ENCODE measurements at regions not wholly inside any gene's neighbourhood (a gene's known extent, or its start where the extent isn't known, plus 50 kb on each side); places are given as distances from the start of the nearest gene placed in this dataset.

- Mint-ChIP-seq H3K27ac (no peak overlapping the region), H3K36me3 (ENCODE audit: insufficient read depth) (no peaks in the 10 kb centered on the region), H3K27me3 (peaks cover 60% of the 10 kb centered on the region), H3K4me1 (ENCODE audit: low read depth) (peaks cover 7% of the 10 kb centered on the region), H3K9me3 (ENCODE audit: low read depth) (no peaks in the 10 kb centered on the region), H3K4me3 (ENCODE audit: low read depth) (no peak overlapping the region)
- no peak for DNase-seq (ENCODE audit: low spot score, unreplicated experiment)
- TF ChIP-seq CTCF (IDR thresholded peaks at IDR 0.05; ENCODE audit: unreplicated experiment) = no peak
Observed at GRCh38 chr12:4991373-4991772, 52.3 kb upstream of the KCNA5 start.

- peaks cover 60% of the 10 kb centered on the region for H3K27me3 Mint-ChIP-seq
- TF ChIP-seq CTCF (IDR thresholded peaks at IDR 0.05; ENCODE audit: unreplicated experiment) = no peak
- no peak for DNase-seq (ENCODE audit: low spot score, unreplicated experiment)
- no peaks in the 10 kb centered on the region for H3K9me3 Mint-ChIP-seq (ENCODE audit: low read depth)
- no peak overlapping the region for H3K27ac Mint-ChIP-seq
- H3K4me1 Mint-ChIP-seq (ENCODE audit: low read depth) = peaks cover 7% of the 10 kb centered on the region
- H3K4me3 Mint-ChIP-seq (ENCODE audit: low read depth) = no peak overlapping the region
- H3K36me3 Mint-ChIP-seq (ENCODE audit: insufficient read depth) = no peaks in the 10 kb centered on the region
Observed at GRCh38 chr12:4991801-4992200, 51.9 kb upstream of the KCNA5 start.

- Mint-ChIP-seq H3K4me3 (ENCODE audit: low read depth) (no peak overlapping the region), H3K27ac (no peak overlapping the region), H3K4me1 (ENCODE audit: low read depth) (peaks cover 7% of the 10 kb centered on the region), H3K27me3 (peaks cover 58% of the 10 kb centered on the region), H3K36me3 (ENCODE audit: insufficient read depth) (no peaks in the 10 kb centered on the region), H3K9me3 (ENCODE audit: low read depth) (no peaks in the 10 kb centered on the region)
- no peak for DNase-seq (ENCODE audit: low spot score, unreplicated experiment)
- TF ChIP-seq CTCF (IDR thresholded peaks at IDR 0.05; ENCODE audit: unreplicated experiment) = no peak
Observed at GRCh38 chr12:4992871-4993270, 50.8 kb upstream of the KCNA5 start.
